ENCODE measurements at regions not wholly inside any gene's neighbourhood (a gene's known extent, or its start where the extent isn't known, plus 50 kb on each side); places are given as distances from the start of the nearest gene placed in this dataset.

- H2AK5ac ChIP-seq (ENCODE audit: low read depth, low read length) = no peak overlapping the region
- no peak overlapping the region for H3K27ac ChIP-seq (ENCODE audit: insufficient read depth, low read length)
- H3K36me3 ChIP-seq (ENCODE audit: control insufficient read depth, insufficient read depth, low read length) = no peaks in the 10 kb centered on the region
- H2BK5ac ChIP-seq (ENCODE audit: low read depth, low read length, poor library complexity, severe bottlenecking) = no peak overlapping the region
- H2BK15ac ChIP-seq (ENCODE audit: low read depth, low read length) = no peak overlapping the region
- no peak overlapping the region for H3K18ac ChIP-seq (ENCODE audit: low read depth, low read length)
- no peaks in the 10 kb centered on the region for H4K20me1 ChIP-seq (ENCODE audit: insufficient read depth, low read length)
- ChIA-PET CTCF (no interaction called here), POLR2A (ENCODE audit: unreplicated experiment) (no interaction called here)
- in situ Hi-C loops (cut with MboI; ENCODE audit: low sequenced_read_pairs) (no loop called here), dilution Hi-C loops (cut with HindIII; ENCODE audit: low sequenced_read_pairs, unreplicated experiment) (no loop called here), intact Hi-C loops (cut with micrococcal nuclease) (no loop called here)
- ATAC-seq (ENCODE audit: low read depth) (no peak), DNase-seq (no peak)
- H3K4me3 ChIP-seq (ENCODE audit: insufficient read depth, low read depth, low read length) = no peak overlapping the region
- H3K14ac ChIP-seq (replicated peaks; ENCODE audit: low read depth, low read length) = no peak overlapping the region
- BruUV-seq (replicated peaks) = no TSS peak
- no peak overlapping the region for H3K23ac ChIP-seq (ENCODE audit: low read depth, low read length)
- no peak overlapping the region for H2BK120ac ChIP-seq (ENCODE audit: low read depth, low read length)
- H3K27me3 ChIP-seq (ENCODE audit: control insufficient read depth, insufficient read depth, low read length) = peaks cover 2% of the 10 kb centered on the region
- no peak overlapping the region for H3K56ac ChIP-seq (ENCODE audit: extremely low read depth, insufficient read depth, low read length)
- H2BK20ac ChIP-seq (ENCODE audit: low read depth, low read length) = no peak overlapping the region
- H3K9me3 ChIP-seq (ENCODE audit: control insufficient read depth, insufficient read depth, low read length) = no peaks in the 10 kb centered on the region
- H3K4me1 ChIP-seq (ENCODE audit: control insufficient read depth, insufficient read depth, low read length) = no peaks in the 10 kb centered on the region
- no peaks in the 10 kb centered on the region for H3K9me1 ChIP-seq (ENCODE audit: insufficient read depth, low read length)
- H3K4ac ChIP-seq (ENCODE audit: low read depth, low read length) = no peak overlapping the region
- H2AK9ac ChIP-seq (replicated peaks; ENCODE audit: low read depth, low read length, poor library complexity) = no peak overlapping the region
- H3K9ac ChIP-seq (ENCODE audit: low read depth, low read length) = no peak overlapping the region
- no peak overlapping the region for H3K4me2 ChIP-seq (ENCODE audit: low read depth, low read length)
- no CpG with 5 or more reads among the region's 5 CpGs for WGBS, 2 experiments (ENCODE audit: extremely low coverage in 2 of 2, insufficient read length in 1 of 2)
- TF ChIP-seq RCOR1 (IDR thresholded peaks at IDR 0.05; ENCODE audit: insufficient replicate concordance, low read length) (no peak), CTCF (conservative IDR thresholded peaks at IDR 0.05; ENCODE audit: low read depth, low read length) (no peak), NFE2L2 (IDR thresholded peaks at IDR 0.05; ENCODE audit: low read depth, low read length) (no peak), RAD21 (IDR thresholded peaks at IDR 0.05; ENCODE audit: low read length) (no peak), POLR2A (IDR thresholded peaks at IDR 0.05; ENCODE audit: low read depth, low read length) (no peak), USF2 (IDR thresholded peaks at IDR 0.05; ENCODE audit: low read depth, low read length) (no peak), RFX5 (IDR thresholded peaks at IDR 0.05; ENCODE audit: low read depth, low read length) (no peak), FOS (IDR thresholded peaks at IDR 0.05; ENCODE audit: low read depth, low read length) (no peak)
- H3K79me1 ChIP-seq (ENCODE audit: low read depth in 1 of 2, low read length in 2 of 2) = no peaks in the 10 kb centered on the region
- H4K5ac ChIP-seq (ENCODE audit: low read depth, low read length) = no peak overlapping the region
- H4K91ac ChIP-seq (ENCODE audit: insufficient read depth, low read depth, low read length) = no peak overlapping the region
- H2AFZ ChIP-seq (replicated peaks; ENCODE audit: low read length, poor library complexity) = no peak overlapping the region
- H4K8ac ChIP-seq (ENCODE audit: low read depth in 2 of 2, low read length in 2 of 2) = no peak overlapping the region
Measured at GRCh38 chr6:156511051-156511450, 266.1 kb upstream of the ARID1B start.
